ENCODE measurements at regions not wholly inside any gene's neighbourhood (a gene's known extent, or its start where the extent isn't known, plus 50 kb on each side); places are given as distances from the start of the nearest gene placed in this dataset.

- TF ChIP-seq CTCF (IDR thresholded peaks at IDR 0.05) (no peak), POLR2A (IDR thresholded peaks at IDR 0.05; ENCODE audit: low read length) (no peak), RAD21 (conservative IDR thresholded peaks at IDR 0.05 in 1 of 2, IDR thresholded peaks at IDR 0.05 in 1 of 2) (no peak), RFX5 (IDR thresholded peaks at IDR 0.05) (no peak), SMC3 (IDR thresholded peaks at IDR 0.05) (no peak), EP300 (IDR thresholded peaks at IDR 0.05) (no peak), MAZ (IDR thresholded peaks at IDR 0.05; ENCODE audit: borderline replicate concordance, low read depth, low read length) (no peak), BHLHE40 (IDR thresholded peaks at IDR 0.05; ENCODE audit: low read depth, low read length) (no peak), HOXA7 (CRISPR knock-in tag; IDR thresholded peaks at IDR 0.05) (no peak), ESRRA (IDR thresholded peaks at IDR 0.05; ENCODE audit: borderline replicate concordance, low read length) (no peak), PBX3 (IDR thresholded peaks at IDR 0.05) (no peak)
Observed at GRCh38 chr14:83847102-83847501, 1682.8 kb upstream of the FLRT2 start.
